Loucy (cell line): ENCODE measurements at regions not wholly inside any gene's neighbourhood (a gene's known extent, or its start where the extent isn't known, plus 50 kb on each side); places are given as distances from the start of the nearest gene placed in this dataset.

ENCODE experiments used
- H2AFZ ChIP-seq: fragments of 200-600 bp; sonication (generic); 2 replicates; pipeline ENCODE4 v1.6.0; 2016; ENCODE audit warnings: antibody characterized with exemption, mild to moderate bottlenecking, low read length, moderate library complexity
- H3F3A ChIP-seq: fragments of 200-600 bp; 2 replicates; pipeline ENCODE4 v1.6.0; 2016; ENCODE audit warnings: antibody characterized with exemption, low read depth, mild to moderate bottlenecking
- H3K27me3 ChIP-seq: fragments of 200-600 bp; sonication (generic); 2 replicates; pipeline ENCODE4 v1.6.1; 2014; ENCODE audit warnings: low read length, mild to moderate bottlenecking; ENCODE audit not compliant: insufficient read depth, poor library complexity, severe bottlenecking
- H3K36me3 ChIP-seq: fragments of 200-600 bp; sonication (generic); 2 replicates; pipeline ENCODE4 v1.6.1; 2016; ENCODE audit warnings: low read length; ENCODE audit not compliant: insufficient read depth
- H3K4me1 ChIP-seq: fragments of 200-600 bp; sonication (generic); 2 replicates; pipeline ENCODE4 v1.5.1; 2014; ENCODE audit warnings: low read length, mild to moderate bottlenecking; ENCODE audit not compliant: insufficient read depth, poor library complexity, severe bottlenecking
- H3K4me2 ChIP-seq: fragments of 200-600 bp; sonication (generic); 2 replicates; pipeline ENCODE4 v1.6.0; 2014; ENCODE audit warnings: antibody characterized with exemption, low read length, low read depth, mild to moderate bottlenecking; ENCODE audit not compliant: poor library complexity, severe bottlenecking
- H3K4me3 ChIP-seq: fragments of 200-600 bp; sonication (generic); 2 replicates; pipeline ENCODE4 v1.5.1; 2014; ENCODE audit warnings: low read length, mild to moderate bottlenecking, mixed read lengths; ENCODE audit not compliant: poor library complexity, severe bottlenecking
- H3K79me2 ChIP-seq: fragments of 200-600 bp; sonication (generic); 2 replicates; pipeline ENCODE4 v1.6.1; 2014; ENCODE audit warnings: low read length; ENCODE audit not compliant: insufficient read depth
- H3K9ac ChIP-seq: fragments of 200-600 bp; sonication (generic); 2 replicates; pipeline ENCODE4 v1.6.0; 2014; ENCODE audit warnings: mild to moderate bottlenecking, low read depth, low read length, moderate library complexity; ENCODE audit not compliant: poor library complexity, severe bottlenecking
- H3K9me2 ChIP-seq: fragments of 200-600 bp; sonication (generic); replicated peaks from 2 replicates; pipeline ENCODE4 v1.6.1; 2016; ENCODE audit warnings: low read depth, low read length, mixed read lengths
- H3K9me3 ChIP-seq: fragments of 200-600 bp; sonication (generic); 2 replicates; pipeline ENCODE4 v1.6.1; 2014; ENCODE audit warnings: mild to moderate bottlenecking, antibody characterized with exemption, low read length, low read depth; ENCODE audit not compliant: insufficient read depth
- H4K20me1 ChIP-seq: fragments of 200-600 bp; sonication (generic); 2 replicates; pipeline ENCODE4 v1.6.0; 2014; ENCODE audit warnings: antibody characterized with exemption, low read length, mild to moderate bottlenecking; ENCODE audit not compliant: insufficient read depth, poor library complexity, severe bottlenecking
- CTCF ChIP-seq: fragments of 200-600 bp; sonication (generic); conservative IDR thresholded peaks from 2 replicates; pipeline ENCODE4 v1.5.1; 2014; ENCODE audit warnings: mild to moderate bottlenecking, antibody characterized with exemption, low read length
- EZH2phosphoT487 ChIP-seq: fragments of 200-600 bp; IDR thresholded peaks from 2 replicates; pipeline ENCODE4 v1.6.1; 2018; ENCODE audit warnings: antibody characterized with exemption, mild to moderate bottlenecking, moderate library complexity, borderline replicate concordance

- Histone ChIP-seq H3F3A (peaks cover 6% of the 10 kb centered on the region; the same call in 1 of the 2 replicates), H2AFZ (no peak overlapping the region), H3K9me2 (no peaks in the 10 kb centered on the region), H3K4me1 (peaks cover 42% of the 10 kb centered on the region), H3K9ac (peak overlapping the region; percentile 64), H3K4me2 (peak overlapping the region; percentile 63), H3K9me3 (no peaks in the 10 kb centered on the region), H3K4me3 (peak overlapping the region; percentile 31), H3K36me3 (no peaks in the 10 kb centered on the region), H3K79me2 (no peaks in the 10 kb centered on the region), H4K20me1 (no peaks in the 10 kb centered on the region), H3K27me3 (no peaks in the 10 kb centered on the region)
- TF ChIP-seq CTCF (no peak), EZH2phosphoT487 (no peak)
Observed at GRCh38 chr1:87840767-87841166, 512.1 kb downstream of the LMO4 start.

- Histone ChIP-seq H4K20me1 (no peaks in the 10 kb centered on the region), H3K36me3 (no peaks in the 10 kb centered on the region), H3K27me3 (no peaks in the 10 kb centered on the region), H3K9me2 (no peaks in the 10 kb centered on the region), H2AFZ (no peak overlapping the region), H3K4me1 (peaks cover 42% of the 10 kb centered on the region), H3F3A (peaks cover 6% of the 10 kb centered on the region; the same call in 1 of the 2 replicates), H3K9me3 (no peaks in the 10 kb centered on the region), H3K4me3 (peak overlapping the region; percentile 31), H3K4me2 (peak overlapping the region; percentile 63), H3K9ac (peak overlapping the region; percentile 64), H3K79me2 (no peaks in the 10 kb centered on the region)
- TF ChIP-seq EZH2phosphoT487 (no peak), CTCF (no peak)
Observed at GRCh38 chr1:87841332-87841731, 512.7 kb downstream of the LMO4 start.

GRCh38 chr1:87842156-87842555, 513.5 kb downstream of the LMO4 start:
- Histone ChIP-seq H3F3A (peaks cover 6% of the 10 kb centered on the region; the same call in 1 of the 2 replicates), H2AFZ (no peak overlapping the region), H3K4me3 (no peak overlapping the region), H3K27me3 (no peaks in the 10 kb centered on the region), H4K20me1 (no peaks in the 10 kb centered on the region), H3K79me2 (no peaks in the 10 kb centered on the region), H3K9me3 (no peaks in the 10 kb centered on the region), H3K36me3 (no peaks in the 10 kb centered on the region), H3K9ac (peak overlapping the region; percentile 64), H3K4me2 (no peak overlapping the region), H3K9me2 (no peaks in the 10 kb centered on the region), H3K4me1 (peaks cover 39% of the 10 kb centered on the region)
- no peak for TF ChIP-seq CTCF
- no peak for TF ChIP-seq EZH2phosphoT487
